ENCODE measurements at regions not wholly inside any gene's neighbourhood (a gene's known extent, or its start where the extent isn't known, plus 50 kb on each side); places are given as distances from the start of the nearest gene placed in this dataset.

DNA sequence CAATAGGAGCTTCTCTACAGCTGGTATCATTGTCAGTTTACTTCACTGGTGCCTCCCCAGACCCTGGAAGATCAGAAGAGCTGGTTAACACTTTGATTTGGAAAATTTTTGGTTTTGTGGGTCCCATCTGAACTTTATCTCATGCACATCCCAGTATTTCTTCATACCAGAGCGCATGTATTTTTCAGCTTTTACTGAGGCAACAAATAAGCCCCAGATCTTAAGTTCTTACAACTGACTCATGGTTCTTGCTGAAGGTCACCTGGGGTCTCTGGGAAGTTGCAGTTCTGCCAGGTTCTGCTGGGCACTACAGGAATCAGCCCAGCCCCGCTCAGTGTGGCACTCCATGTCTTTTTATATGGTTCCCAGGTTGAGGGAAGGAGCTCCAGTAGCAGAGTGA, 1249.9 kb downstream of the EFNB2 start:
- TF ChIP-seq, protein P1, sequence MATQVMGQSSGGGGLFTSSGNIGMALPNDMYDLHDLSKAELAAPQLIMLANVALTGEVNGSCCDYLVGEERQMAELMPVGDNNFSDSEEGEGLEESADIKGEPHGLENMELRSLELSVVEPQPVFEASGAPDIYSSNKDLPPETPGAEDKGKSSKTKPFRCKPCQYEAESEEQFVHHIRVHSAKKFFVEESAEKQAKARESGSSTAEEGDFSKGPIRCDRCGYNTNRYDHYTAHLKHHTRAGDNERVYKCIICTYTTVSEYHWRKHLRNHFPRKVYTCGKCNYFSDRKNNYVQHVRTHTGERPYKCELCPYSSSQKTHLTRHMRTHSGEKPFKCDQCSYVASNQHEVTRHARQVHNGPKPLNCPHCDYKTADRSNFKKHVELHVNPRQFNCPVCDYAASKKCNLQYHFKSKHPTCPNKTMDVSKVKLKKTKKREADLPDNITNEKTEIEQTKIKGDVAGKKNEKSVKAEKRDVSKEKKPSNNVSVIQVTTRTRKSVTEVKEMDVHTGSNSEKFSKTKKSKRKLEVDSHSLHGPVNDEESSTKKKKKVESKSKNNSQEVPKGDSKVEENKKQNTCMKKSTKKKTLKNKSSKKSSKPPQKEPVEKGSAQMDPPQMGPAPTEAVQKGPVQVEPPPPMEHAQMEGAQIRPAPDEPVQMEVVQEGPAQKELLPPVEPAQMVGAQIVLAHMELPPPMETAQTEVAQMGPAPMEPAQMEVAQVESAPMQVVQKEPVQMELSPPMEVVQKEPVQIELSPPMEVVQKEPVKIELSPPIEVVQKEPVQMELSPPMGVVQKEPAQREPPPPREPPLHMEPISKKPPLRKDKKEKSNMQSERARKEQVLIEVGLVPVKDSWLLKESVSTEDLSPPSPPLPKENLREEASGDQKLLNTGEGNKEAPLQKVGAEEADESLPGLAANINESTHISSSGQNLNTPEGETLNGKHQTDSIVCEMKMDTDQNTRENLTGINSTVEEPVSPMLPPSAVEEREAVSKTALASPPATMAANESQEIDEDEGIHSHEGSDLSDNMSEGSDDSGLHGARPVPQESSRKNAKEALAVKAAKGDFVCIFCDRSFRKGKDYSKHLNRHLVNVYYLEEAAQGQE (IDR thresholded peaks at IDR 0.05; ENCODE audit: unreplicated experiment): no peak
- TF ChIP-seq, protein P2, sequence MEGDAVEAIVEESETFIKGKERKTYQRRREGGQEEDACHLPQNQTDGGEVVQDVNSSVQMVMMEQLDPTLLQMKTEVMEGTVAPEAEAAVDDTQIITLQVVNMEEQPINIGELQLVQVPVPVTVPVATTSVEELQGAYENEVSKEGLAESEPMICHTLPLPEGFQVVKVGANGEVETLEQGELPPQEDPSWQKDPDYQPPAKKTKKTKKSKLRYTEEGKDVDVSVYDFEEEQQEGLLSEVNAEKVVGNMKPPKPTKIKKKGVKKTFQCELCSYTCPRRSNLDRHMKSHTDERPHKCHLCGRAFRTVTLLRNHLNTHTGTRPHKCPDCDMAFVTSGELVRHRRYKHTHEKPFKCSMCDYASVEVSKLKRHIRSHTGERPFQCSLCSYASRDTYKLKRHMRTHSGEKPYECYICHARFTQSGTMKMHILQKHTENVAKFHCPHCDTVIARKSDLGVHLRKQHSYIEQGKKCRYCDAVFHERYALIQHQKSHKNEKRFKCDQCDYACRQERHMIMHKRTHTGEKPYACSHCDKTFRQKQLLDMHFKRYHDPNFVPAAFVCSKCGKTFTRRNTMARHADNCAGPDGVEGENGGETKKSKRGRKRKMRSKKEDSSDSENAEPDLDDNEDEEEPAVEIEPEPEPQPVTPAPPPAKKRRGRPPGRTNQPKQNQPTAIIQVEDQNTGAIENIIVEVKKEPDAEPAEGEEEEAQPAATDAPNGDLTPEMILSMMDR (conservative IDR thresholded peaks at IDR 0.05; ENCODE audit: low read depth in 2 of 2): no peak
- TF ChIP-seq EZH2 (IDR thresholded peaks at IDR 0.05; ENCODE audit: low read depth, unreplicated experiment) (no peak), NANOG (IDR thresholded peaks at IDR 0.05; ENCODE audit: borderline replicate concordance) (no peak), POLR2AphosphoS5 (IDR thresholded peaks at IDR 0.05; ENCODE audit: low read depth) (no peak), CREB1 (CRISPR knock-in tag; IDR thresholded peaks at IDR 0.05; ENCODE audit: low read depth) (no peak), ZNF114 (CRISPR knock-in tag; IDR thresholded peaks at IDR 0.05) (no peak), EZH2phosphoT487 (IDR thresholded peaks at IDR 0.05; ENCODE audit: unreplicated experiment) (no peak)

Data from GM23338 (cell line).